Colonic mucosa (tissue), 4 donors: ENCODE measurements at regions not wholly inside any gene's neighbourhood (a gene's known extent, or its start where the extent isn't known, plus 50 kb on each side); places are given as distances from the start of the nearest gene placed in this dataset.

Experiments
- DNase-seq: peaks from one replicate; pipeline ENCODE4 v3.0.0-alpha.2; 2020
- H3K27ac ChIP-seq: fragments of 200-600 bp; one replicate; pipeline ENCODE4 v1.8.0; 2021
- H3K27me3 ChIP-seq: fragments of 200-600 bp; one replicate; pipeline ENCODE4 v1.8.0; 2021
- H3K36me3 ChIP-seq: fragments of 200-600 bp; one replicate; pipeline ENCODE4 v1.8.0; 2021
- H3K4me1 ChIP-seq: fragments of 200-600 bp; one replicate; pipeline ENCODE4 v1.8.0; 2021; ENCODE audit warnings: mild to moderate bottlenecking
- H3K4me3 ChIP-seq: fragments of 200-600 bp; one replicate; pipeline ENCODE4 v1.8.0; 2021
- H3K9ac ChIP-seq, 2 donors: one replicate each; pipeline ENCODE4 v1.7.0; 2013; ENCODE audit warnings: control low read depth in 2 of 2, low read depth in 2 of 2, low read length in 2 of 2
- H3K9me3 ChIP-seq: fragments of 200-600 bp; one replicate; pipeline ENCODE4 v1.8.0; 2021
- intact Hi-C: fragments of 100-400 bp; cut with DNase I; formaldehyde crosslinking; loops from one replicate; pipeline ENCODE4 v1.14.1; 2022
- TF ChIP-seq, protein P1 (sequence below): fragments of 200-600 bp; IDR thresholded peaks from one replicate; pipeline ENCODE4 v1.8.0; 2022; ENCODE audit warnings: antibody characterized with exemption, mild to moderate bottlenecking
- donor health status: healthy.
- donor health status: DM: no; HTN: no; CAD: no.
- donor health status: DM: no; HTN: no; CAD: no.

DNA sequence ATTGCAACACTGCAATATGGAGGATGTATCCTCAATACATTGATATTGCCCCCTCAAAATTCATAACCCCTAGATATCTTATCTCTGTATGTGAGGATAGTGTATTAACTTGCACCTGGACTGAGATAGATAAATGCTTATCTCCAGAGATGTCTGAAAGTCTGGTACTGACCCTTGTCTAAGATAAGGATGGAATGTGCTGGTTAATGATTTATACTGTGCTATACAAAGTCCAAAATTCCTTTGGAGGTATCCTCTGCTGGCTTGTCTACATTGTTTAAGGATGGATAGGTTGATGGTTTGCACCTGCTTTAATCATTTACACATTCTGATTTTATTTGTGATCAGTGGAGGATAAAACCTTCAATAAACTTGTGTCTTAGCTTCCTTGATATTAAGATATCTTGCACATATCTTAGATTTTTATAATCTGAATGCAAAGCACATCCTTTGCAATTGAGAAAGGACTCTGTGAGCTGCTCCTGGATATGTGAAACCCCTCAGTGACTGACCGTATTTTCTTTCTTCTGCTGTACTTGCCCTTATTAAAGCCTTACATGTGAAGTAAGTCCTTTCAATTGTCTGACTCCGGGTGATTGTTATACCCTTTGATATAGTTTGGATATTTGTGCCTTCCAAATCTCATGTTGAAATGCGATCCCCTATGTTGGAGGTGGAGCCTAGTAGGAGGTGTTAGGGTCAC is 430.3 kb upstream of the MAOA start:
- no peak for DNase-seq
- intact Hi-C loops = no loop called here

DNA sequence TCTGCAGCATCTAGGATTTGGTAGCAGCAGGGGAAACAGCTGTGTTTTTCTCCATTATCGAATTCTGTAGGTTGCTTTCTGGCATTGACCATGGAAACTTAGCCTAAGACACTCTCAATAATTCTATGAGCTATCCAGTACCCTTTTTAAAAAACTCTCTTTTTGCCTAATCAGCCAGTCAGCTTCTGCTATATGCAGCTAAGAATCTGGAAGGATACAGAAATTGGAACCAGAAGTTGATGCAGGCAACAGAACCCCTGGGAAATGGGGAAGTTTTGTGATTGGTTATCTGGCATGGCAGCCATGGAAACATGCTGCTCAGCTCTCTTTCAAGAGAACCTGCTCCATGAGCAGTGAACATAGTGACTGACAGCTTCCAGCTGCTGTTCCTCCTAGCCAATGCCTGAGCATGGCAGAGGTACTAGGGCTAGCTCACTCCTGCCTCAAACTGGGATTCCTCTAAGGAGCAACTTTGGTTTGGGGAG is 417.6 kb upstream of the MAOA start:
- intact Hi-C loops = no loop called here
- TF ChIP-seq, protein P1, sequence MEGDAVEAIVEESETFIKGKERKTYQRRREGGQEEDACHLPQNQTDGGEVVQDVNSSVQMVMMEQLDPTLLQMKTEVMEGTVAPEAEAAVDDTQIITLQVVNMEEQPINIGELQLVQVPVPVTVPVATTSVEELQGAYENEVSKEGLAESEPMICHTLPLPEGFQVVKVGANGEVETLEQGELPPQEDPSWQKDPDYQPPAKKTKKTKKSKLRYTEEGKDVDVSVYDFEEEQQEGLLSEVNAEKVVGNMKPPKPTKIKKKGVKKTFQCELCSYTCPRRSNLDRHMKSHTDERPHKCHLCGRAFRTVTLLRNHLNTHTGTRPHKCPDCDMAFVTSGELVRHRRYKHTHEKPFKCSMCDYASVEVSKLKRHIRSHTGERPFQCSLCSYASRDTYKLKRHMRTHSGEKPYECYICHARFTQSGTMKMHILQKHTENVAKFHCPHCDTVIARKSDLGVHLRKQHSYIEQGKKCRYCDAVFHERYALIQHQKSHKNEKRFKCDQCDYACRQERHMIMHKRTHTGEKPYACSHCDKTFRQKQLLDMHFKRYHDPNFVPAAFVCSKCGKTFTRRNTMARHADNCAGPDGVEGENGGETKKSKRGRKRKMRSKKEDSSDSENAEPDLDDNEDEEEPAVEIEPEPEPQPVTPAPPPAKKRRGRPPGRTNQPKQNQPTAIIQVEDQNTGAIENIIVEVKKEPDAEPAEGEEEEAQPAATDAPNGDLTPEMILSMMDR = no peak
- Histone ChIP-seq H3K27ac (no peak overlapping the region), H3K9me3 (no peaks in the 10 kb centered on the region), H3K36me3 (no peaks in the 10 kb centered on the region), H3K9ac (no peak overlapping the region), H3K27me3 (no peaks in the 10 kb centered on the region), H3K4me1 (no peaks in the 10 kb centered on the region), H3K4me3 (no peak overlapping the region)
- no peak for DNase-seq

More for the DNA sequence above, 430.3 kb upstream of the MAOA start:
- no peaks in the 10 kb centered on the region for H3K27me3 ChIP-seq
- no peaks in the 10 kb centered on the region for H3K4me1 ChIP-seq
- no peak overlapping the region for H3K27ac ChIP-seq
- H3K9me3 ChIP-seq = no peaks in the 10 kb centered on the region
- no peak overlapping the region for H3K9ac ChIP-seq
- no peak overlapping the region for H3K4me3 ChIP-seq
- no peaks in the 10 kb centered on the region for H3K36me3 ChIP-seq
- TF ChIP-seq, protein P1 = no peak

GRCh38 chrX:43239356-43239755 is 416.7 kb upstream of the MAOA start:
- intact Hi-C loops = no loop called here
- H3K27ac ChIP-seq = no peak overlapping the region
- TF ChIP-seq, protein P1 = no peak
- no peaks in the 10 kb centered on the region for H3K4me1 ChIP-seq
- no peaks in the 10 kb centered on the region for H3K27me3 ChIP-seq
- no peak overlapping the region for H3K9ac ChIP-seq
- DNase-seq = no peak
- no peaks in the 10 kb centered on the region for H3K36me3 ChIP-seq
- no peak overlapping the region for H3K4me3 ChIP-seq
- no peaks in the 10 kb centered on the region for H3K9me3 ChIP-seq

DNA sequence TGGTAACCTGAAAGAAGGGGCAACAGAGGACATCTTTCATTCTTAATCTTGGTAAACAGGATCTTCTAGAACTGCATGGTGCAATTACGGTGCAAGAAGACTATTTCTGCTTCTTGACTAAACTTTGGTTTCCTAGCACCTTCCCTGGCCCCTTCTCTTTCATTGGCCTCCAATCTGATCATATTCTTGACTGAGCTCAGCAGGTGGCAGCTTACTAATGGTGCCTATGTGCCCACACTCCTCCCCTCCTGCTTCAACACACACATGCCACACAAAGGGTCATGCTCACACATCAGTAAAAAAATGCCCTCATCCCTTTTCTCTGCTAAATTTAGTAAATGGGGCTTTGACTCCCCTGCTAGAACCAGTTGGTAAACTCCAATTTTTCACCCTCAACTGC is 400.5 kb upstream of the MAOA start:
- Histone ChIP-seq H3K4me1 (no peaks in the 10 kb centered on the region), H3K36me3 (no peaks in the 10 kb centered on the region), H3K9me3 (no peaks in the 10 kb centered on the region), H3K27me3 (no peaks in the 10 kb centered on the region), H3K27ac (no peak overlapping the region), H3K9ac (no peak overlapping the region), H3K4me3 (no peak overlapping the region)
- DNase-seq = no peak
- intact Hi-C loops = no loop called here
- TF ChIP-seq, protein P1 = no peak

DNA sequence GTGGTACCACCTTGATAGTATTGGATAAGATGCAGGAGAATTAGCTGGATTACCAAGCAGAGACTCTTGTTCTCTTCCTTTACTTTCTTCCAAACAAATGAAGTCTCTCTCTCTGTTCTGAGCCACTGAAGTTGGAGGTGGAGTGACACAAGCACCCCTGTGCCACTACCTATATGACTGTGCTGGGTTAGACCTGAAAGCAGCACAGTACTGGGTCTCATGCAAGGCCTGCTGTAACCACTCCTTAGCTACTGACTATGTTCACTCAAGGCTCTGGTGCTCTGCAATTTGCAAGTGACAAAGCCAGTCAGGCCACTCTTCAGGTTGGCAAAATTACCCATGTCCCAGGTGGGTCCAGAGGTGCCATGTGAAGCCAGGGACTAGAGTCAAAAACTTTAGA is 389.6 kb upstream of the MAOA start:
- Histone ChIP-seq H3K4me3 (no peak overlapping the region), H3K9ac (no peak overlapping the region), H3K27me3 (no peaks in the 10 kb centered on the region), H3K4me1 (no peaks in the 10 kb centered on the region), H3K27ac (no peak overlapping the region), H3K9me3 (no peaks in the 10 kb centered on the region), H3K36me3 (no peaks in the 10 kb centered on the region)
- intact Hi-C loops = no loop called here
- no peak for DNase-seq
- TF ChIP-seq, protein P1 = no peak
